GM21529 (cell line): ENCODE measurements at regions not wholly inside any gene's neighbourhood (a gene's known extent, or its start where the extent isn't known, plus 50 kb on each side); places are given as distances from the start of the nearest gene placed in this dataset.
"Not testable (repeated sequence)": the region's sequence is repeated elsewhere in the genome, so short reads cannot be mapped to it uniquely, and the experiment has no call there.

Experiments
- ATAC-seq: cut with Tn5 transposase; IDR thresholded peaks from one replicate; pipeline ENCODE4 v1.9.1; 2021; ENCODE audit not compliant: unreplicated experiment

DNA sequence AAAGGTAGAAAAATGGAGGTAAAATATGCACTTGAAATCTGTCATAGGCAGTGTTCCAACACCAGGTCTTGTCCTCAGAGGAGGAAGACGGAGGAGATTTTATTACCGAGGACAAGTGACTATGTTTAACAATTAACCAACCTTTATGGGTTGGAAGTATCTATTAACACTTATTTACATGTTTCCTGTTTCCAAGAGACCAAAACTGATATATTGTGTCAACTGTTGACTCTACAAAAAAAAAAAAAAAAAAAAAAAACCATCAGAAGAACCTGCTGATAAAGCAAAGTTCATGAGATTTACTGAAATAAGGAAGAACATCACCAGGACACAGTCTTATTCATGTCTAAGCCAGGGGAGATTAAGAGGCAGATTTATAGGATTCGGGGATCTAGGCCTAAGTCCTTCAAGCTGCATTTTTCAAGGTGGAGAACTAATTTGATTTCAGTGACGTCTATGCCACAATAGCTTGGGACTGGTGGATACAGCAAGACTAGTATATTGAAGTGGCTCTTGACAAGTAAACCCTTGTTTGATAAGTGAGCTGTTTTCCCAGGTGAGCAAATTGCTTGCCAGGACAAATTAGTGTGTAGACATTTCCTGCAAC, 126.6 kb upstream of the NAA20 start:
- no peak for ATAC-seq

DNA sequence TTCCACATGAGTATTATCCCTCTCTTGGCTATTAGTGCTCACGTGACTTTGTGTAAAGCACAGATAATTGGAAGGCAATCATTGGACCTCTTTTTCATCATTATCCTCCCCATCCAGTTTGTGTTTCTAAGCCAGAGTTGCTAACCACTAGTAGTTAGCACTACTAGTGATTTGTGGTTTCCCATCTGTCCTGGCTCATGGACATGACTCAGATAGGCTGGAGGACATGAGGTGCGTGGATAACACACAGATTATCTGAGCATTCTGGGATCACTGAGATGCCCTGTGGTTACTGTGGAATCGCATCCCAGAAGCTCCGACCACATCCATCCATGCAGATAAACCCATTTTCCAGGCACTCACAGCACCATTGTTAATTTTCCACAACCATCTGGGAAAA, 123.8 kb upstream of the NAA20 start:
- no peak for ATAC-seq

DNA sequence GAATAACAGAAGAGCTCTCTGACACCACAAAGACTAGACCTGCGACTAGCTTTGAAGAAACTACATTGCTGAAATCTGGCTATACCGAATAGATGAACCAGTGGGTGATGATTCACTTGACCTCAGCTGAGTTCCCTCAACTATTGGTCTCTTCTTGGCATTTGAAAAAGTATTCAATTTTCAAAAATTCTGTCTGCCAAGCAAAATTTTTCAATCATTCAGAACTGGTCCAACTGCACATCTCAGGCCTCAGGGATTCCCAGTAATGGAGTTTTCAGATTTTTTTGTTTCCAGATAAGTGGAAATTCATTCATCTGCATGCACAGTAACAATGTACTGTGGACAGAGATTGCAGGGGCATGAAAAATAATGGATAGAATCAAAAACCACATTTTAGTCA, 121.4 kb upstream of the NAA20 start:
- no peak for ATAC-seq

DNA sequence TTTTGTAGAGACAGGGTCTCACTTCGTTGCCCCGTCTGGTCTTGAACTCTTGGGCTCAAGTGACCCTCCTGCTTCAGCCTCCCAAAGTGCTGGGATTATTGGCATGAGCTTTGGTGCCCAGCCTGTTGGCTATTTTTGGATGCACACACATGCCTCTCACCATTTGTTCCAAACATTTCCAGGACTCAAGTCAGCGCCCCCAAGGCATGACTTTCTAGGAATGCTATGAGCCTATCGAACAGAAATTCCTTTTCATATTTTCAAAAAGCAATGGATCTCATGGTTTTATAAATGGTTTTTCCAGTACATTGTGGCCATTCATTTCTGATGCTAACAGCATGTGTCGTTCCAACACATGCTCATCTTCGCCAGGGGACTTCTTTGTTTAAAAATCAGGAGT, 119.3 kb upstream of the NAA20 start:
- ATAC-seq = no peak

DNA sequence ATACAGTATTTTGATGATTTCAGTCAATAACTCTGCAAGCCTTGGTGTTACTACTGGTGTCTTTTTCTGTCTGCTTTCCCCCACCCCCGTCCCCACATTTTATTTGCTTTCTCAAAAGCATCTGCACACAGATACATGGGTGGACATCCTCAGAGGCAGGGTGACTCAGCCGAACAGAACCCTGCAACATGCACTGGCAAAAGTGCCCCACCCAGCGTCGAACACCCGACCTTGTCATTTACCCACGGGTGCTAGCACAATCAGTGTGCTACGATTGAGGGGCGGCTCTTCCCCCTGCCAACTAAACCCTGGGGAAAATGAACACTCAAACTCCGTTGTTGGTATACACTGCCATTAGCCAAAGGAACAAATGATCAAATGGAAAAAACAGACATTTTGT, 115.9 kb upstream of the NAA20 start:
- ATAC-seq = no peak

DNA sequence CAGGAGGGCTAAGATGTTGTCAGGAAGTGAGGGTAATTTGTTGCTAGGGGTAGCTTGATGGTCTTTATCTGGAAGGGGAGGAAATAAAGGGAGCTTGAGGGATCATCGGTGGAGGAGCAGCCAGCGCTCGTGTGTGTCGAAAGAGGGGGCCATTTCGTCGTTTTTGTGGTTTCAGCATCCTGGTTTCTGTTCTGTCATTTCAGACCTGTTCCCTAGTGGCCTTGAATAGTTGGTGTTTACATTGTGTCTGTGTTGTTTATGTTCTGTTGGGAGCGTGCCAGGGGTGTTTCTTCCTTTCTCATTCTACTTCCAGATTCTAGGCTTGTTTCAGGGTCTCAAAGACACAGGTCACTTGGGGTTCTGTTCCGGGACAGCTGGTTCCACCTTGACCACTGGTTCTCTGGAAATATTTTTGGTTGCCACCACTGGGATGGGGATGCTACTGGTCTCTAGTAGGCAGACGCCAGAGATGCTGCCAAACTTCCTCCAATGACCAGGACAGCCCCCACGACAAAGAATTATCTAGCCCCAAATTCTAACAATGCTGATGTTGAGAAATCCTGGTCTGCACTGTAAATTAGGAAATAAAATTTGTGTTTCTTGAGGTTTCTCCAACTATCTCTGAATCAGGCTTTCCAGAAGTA, 113.9 kb upstream of the NAA20 start:
- ATAC-seq = peak; percentile 94

DNA sequence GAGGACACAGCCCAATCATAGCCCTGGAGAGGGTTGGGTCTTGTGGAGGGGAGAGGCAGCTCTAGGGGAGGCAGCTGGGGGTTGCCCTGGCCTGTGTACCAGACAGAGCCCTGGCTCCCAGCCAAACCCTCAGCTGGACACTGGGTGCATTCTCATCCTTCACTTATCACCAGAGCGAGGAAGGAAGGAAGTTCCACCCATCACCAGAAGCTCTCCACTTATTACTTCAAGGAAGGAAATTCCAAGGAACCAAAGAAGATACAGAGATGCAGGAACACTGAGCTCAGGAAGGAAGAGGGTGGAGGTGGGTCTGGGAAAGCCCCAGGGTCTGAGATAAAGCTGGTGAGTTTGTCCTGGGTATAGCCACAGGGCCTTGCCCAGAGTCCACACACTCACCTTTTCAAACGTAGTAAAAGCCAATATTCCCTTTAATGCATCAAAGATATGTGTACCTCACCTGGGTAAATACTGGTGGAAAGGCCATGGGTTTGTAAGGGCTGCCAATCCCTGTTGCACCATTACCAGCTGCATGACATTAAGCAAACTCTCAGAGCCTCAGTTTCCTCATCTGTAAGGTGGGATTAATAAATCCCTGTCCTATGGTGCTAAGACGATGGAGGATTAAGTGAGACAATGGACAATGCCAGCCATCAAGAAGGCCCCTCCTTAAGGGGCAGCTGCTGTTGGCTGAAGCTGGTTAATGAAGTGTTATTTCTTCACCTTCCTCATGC, 109.7 kb upstream of the NAA20 start:
- no peak for ATAC-seq

DNA sequence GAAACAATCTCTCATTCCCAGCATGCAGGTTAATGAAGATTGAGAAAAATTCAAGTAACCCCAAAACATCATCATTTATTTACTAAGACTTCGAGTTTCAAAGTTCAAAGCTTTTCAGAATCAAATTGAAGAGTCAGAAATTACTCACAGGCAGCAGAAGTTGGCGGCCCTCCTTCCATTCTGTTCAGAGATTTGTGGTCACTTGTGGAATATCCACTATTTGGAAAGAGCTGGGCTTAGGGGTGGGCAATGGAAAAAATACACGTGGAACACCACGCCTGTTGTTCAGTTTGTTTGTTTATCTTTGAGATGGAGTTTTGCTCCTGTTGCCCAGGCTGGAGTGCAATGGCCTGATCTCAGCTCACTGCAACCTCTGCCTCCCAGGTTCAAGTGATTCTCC, 108.6 kb upstream of the NAA20 start:
- ATAC-seq = no peak

DNA sequence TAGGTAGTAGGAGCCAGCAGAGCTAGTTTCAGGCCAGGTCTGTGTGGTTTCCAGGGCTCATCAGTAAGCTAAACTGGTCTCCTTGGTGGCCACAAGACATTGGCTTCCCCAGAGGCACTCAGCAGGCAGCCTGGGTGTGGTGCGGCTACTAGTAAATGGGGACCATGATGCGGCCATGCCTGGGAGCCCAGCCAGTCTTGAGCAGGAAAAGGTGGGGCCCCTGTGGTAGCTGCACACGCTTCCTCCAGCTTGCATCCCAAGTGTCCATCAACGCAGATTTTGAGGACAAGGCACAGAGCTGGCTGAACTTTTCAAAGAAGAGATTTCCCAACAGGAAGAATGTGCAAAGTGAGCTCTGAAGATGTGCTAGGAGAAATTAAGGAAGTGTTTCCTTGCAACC, 107.4 kb upstream of the NAA20 start:
- ATAC-seq = no peak

DNA sequence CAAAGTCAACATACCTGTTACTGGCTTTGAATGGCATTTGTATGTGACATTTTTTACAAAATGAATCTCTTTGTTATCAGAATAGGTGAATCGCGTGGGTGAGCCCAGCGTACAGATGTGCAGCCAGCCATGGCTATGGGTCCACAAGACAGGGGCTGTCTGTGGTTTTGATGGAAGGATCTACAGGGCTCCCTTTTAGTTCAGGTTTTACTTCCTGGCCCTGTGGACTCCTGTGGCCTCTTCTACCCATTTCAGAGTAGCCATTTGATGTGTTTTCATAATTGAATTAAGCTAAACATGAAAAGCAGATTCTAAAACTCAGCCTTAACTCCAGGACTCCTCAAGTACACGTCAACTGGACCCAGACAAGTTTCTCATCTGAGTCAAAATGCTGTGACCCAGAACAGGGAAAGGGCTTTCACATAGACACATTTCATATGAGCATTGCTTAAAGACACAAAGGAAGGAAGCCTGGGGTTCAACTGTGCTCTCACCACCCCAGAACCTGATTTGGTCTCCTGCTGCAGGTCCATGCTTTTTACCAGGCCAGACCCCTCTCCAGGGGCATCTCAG, 105.3 kb upstream of the NAA20 start:
- no peak for ATAC-seq

DNA sequence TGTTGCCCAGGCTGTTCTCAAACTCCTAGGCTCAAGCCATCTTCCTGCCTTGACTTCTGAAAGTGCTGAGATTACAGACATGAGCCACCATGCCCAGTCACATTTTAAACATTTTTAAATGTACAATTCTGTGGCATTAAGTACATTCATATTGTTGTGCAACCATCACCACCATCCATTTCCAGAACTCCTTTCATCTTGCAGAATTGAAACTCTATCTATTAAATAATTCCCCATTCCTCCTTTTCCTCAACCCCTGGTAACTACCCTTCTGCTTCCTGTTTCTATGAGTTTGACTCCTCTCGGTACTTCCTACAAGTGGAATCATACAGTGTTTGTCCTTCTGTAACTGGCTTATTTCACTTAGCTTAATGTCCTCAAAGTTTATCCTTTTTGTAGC, 103.8 kb upstream of the NAA20 start:
- ATAC-seq = no peak

DNA sequence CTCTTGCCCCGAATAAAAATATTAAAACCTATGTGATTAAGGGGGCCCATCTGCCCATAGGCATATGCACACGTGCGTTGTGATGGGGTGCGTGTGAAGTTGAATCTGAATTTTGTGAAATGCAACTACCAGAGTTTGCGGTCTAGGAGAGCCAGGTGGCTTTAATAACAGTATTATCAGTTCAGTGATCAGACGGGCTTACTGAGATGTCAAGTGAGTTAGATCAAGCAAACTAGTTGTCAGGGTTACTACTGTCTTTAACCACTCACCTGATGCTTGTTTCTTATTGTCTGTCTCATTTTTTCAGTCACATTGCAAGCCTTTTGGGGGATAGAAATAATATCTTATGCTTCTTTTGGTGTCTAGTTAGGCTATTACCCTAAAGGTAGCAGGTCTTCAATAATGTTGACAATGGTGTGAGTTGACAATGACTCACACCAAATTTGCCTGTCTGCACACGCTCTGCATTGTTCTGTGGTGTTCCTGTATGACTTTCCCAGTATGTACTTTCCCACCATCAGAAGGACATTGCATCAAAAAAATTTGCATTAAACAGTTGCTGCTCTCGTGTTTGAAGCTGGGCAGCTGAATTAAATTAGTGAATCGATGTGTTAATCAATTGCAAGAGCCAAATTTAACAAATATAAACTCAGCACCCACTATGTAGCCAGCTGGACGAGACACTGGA, 103.1 kb upstream of the NAA20 start:
- no peak for ATAC-seq

DNA sequence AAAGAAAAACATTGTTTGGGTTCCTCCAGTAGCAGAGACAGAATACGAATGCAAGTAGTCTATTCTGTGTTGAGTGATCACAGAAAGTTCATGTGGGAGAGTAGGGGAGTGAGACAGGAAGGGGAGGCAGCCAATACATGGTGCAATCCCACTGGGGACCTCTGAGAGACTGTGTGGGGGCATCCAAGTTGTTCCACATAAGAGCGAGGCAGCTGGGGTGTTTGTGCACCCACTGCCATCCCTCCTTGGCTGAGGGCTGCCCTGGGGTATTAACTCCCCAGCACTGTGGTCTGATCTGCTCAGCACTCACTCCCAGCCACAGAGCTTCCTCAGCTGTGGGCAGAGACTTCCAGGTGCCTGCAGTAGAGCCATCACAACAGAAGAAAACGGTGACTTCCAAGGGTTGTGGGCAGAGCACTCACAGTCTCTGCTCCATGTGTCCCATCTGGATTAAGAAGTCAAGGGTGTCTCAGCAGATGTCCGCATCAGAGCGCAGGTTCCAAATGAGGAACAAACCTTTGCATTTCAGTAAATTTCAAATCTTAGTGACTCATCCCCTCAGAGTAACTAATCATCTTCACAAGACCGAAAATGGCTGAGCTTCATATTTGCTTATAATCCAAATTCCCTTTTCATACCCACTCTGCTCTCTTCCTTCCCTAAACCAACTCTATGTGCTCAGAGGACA, 101.9 kb upstream of the NAA20 start:
- ATAC-seq = no peak

DNA sequence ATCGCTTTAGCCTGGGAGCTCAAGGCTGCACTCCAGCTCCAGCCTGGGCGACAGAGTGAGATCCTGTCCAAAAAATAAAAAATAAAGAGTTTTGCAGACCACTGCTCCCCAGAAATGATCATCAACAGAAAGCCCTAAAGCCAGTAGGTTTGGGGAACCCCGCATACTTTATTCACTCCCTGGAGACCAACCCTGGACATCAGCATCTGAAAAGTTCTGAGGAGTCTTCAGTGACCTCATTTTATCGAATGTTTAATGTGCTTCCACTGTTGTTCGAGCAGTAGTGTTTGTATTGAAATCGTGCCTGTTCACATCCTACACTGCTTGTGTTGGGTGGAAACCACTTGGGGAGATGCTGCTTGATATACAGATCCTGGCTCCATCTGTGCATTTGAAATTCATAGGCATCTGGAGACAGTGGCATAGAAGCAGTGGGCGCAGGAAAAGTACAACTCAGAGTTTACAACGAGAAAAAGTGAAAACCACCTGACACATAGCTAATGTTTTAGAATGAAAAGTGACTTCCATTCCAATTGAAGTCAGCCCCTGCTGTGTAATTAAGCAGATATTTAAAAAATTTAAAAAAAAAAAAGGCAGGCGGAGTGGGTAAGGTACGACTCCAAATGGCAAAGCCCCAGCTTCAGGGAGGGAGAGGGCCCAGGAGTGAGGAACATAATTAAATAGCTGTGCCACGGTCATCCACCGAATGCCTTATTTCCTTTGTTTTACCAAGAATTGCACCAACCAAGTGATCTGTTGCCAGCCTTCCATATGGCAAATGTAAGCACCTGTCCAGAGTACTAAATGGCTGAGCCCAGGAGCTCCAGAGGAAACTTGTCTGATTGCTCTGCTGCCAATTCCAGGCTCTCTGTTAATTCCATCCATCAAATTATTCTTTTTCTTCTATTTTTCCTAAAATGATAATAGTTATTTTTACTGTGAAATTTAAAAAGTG, 100.4 kb upstream of the NAA20 start:
- ATAC-seq = no peak

DNA sequence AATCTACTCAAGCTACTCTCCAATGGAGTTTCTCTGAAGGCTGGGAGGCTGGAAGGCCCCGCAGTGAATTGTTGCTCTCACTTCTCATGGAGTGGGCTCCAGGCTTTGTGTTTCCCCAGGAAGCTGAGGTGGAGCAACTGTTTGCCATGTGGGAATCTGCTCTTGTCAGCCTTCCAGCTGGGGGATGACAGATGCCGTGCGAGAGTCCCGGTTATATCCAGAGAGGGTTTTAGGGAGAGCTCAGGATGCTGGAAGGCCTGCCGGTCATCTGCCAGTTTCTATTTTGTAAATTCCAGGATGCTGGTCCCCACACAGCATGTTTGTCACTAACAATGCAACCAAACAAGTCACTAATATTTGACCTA, 98.2 kb upstream of the NAA20 start:
- no peak for ATAC-seq

DNA sequence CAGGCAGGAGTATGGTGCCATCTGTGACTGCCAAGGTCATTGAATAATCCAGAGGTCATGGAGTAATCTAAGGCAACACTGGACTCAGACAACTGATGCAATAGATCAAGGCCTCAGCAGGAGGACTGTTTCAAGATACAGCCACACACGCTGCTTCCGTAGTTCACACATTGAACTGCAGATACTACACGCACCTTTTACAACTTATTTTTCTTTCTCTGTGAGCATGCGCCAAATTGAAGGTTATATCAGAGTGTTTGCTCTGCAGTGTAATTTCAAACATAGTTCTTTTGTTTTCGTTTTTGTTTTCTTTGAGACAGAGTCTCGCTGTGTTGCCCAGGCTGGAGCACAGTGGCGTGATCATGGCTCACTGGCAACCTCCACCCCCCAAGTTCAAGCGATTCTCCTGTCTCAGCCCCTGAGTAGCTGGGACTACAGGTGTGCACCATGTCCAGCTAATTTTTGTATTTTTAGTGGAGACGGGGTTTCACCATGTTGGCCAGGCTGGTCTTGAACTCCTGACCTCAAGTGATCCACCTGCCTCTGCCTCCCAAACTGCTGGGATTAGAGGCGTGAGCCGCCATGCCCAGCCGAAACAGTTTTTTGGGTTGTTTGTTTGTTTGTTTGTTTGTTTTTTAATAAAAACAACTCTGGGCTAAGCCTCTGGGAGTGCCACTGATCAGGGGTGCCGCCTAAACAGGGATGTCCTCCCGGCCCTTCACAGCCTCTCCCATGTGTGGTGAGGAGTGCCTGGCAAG, 96.6 kb upstream of the NAA20 start:
- no peak for ATAC-seq

DNA sequence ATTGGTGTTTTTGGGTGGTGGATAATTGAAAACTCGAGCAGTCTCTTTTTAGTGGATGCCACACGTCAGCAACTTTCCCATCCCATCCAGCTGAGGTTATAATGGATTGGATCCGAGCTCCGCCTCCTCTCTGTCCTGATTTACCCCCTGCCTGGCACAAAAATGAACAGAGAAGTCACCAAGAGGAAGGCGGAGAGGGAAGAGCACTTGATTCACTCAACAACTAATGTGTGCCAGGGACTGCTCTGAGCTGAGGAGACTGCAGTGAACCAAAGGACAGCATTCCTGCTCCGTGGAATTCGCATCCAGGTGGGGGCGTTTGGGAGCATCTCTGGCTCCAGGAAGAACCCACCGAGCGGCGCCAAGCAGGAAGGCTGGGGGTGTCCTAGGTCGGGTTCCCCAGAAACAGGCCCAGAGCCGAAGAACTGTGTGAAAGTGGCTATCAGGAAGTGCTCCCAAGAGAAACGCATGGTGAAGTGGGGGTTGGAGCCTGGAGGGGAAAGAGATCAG, 95.8 kb upstream of the NAA20 start:
- ATAC-seq = no peak

DNA sequence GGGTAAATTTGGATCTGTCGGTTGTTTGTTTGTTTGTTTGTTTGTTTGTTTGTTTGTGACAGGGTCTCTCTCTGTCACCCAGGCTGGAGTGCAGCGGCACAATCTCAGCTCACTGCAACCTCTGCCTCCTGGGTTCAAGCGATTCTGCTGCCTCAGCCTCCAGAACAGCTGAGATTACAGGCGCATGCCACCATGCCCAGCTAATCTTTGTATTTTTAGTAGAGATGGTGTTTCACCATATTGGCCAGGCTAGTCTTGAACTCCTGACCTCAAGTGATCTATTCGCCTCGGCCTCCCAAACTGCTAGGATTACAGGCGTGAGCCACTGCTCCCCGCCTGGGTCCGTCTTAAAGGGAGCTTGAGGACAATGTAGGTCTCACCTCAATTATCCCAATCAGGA, 95.3 kb upstream of the NAA20 start:
- ATAC-seq = not testable (repeated sequence)

DNA sequence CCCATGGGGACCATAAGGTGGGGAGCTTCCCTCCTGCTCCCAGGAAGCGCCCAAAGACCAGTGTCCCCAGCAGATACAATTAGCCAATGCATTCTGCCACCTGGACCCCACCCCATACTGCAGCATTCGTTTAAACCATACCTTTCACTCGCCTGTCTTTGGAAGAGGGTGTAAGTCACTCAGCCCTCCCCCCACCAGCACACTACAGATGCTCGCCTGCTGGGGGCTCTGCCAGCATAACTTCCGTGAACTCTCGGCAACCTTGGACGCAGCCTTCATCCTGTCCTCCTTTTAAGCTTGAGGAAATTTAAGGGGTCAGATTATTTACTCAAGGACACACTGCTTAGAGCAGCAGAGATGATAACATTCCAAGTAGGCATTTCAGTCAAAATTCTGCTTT, 94.4 kb upstream of the NAA20 start:
- ATAC-seq = no peak
